NCI-H2196 (cell line): ENCODE measurements at regions not wholly inside any gene's neighbourhood (a gene's known extent, or its start where the extent isn't known, plus 50 kb on each side); places are given as distances from the start of the nearest gene placed in this dataset.
A peak's percentile ranks its signal among the peaks of the same experiment; 100 is the strongest.
"Not testable (repeated sequence)": the region's sequence is repeated elsewhere in the genome, so short reads cannot be mapped to it uniquely, and the experiment has no call there.

ENCODE experiments used
- DNase-seq: peaks from one replicate; lab custom pipeline; 2025; ENCODE audit not compliant: unreplicated experiment; lab: John Stamatoyannopoulos, UW

GRCh38 chr1:196160066-196160795 is 448.0 kb downstream of the KCNT2 start:
- DNase-seq: no peak

- DNase-seq: no peak
These were observed 452.7 kb downstream of the KCNT2 start for GRCh38 chr1:196155586-196155985.

GRCh38 chr1:196152975-196153374 is 455.3 kb downstream of the KCNT2 start:
- DNase-seq: no peak

- DNase-seq: peak; percentile 30
These were observed 456.2 kb downstream of the KCNT2 start for GRCh38 chr1:196152086-196152485.

- DNase-seq: peak; percentile 45
These were observed 459.8 kb downstream of the KCNT2 start for GRCh38 chr1:196148367-196148970.

GRCh38 chr1:196147530-196147929 is 460.7 kb downstream of the KCNT2 start:
- no peak for DNase-seq

- DNase-seq: not testable (repeated sequence)
These were observed 463.1 kb downstream of the KCNT2 start for GRCh38 chr1:196145151-196145550.

- DNase-seq: no peak
These were observed 463.7 kb downstream of the KCNT2 start for GRCh38 chr1:196144588-196144987.

- no peak for DNase-seq
These were observed 464.5 kb downstream of the KCNT2 start for GRCh38 chr1:196143602-196144342.

GRCh38 chr1:196142111-196142640 is 466.1 kb downstream of the KCNT2 start:
- DNase-seq: no peak

GRCh38 chr1:196136396-196136795 is 471.8 kb downstream of the KCNT2 start:
- DNase-seq: no peak

- no peak for DNase-seq
These were observed 476.5 kb downstream of the KCNT2 start for GRCh38 chr1:196131691-196132090.

- DNase-seq: no peak
These were observed 479.4 kb downstream of the KCNT2 start for GRCh38 chr1:196128835-196129234.

GRCh38 chr1:196121181-196121580 is 487.1 kb downstream of the KCNT2 start:
- no peak for DNase-seq

GRCh38 chr1:196115646-196116045 is 492.6 kb downstream of the KCNT2 start:
- no peak for DNase-seq

- no peak for DNase-seq
These were observed 494.0 kb downstream of the KCNT2 start for GRCh38 chr1:196114193-196114592.

GRCh38 chr1:196108990-196109389 is 499.2 kb downstream of the KCNT2 start:
- not testable (repeated sequence) for DNase-seq

GRCh38 chr1:196105901-196106300 is 502.3 kb downstream of the KCNT2 start:
- DNase-seq: no peak

- DNase-seq: no peak
These were observed 505.4 kb downstream of the KCNT2 start for GRCh38 chr1:196102826-196103225.

- no peak for DNase-seq
These were observed 510.2 kb downstream of the KCNT2 start for GRCh38 chr1:196098000-196098399.

- DNase-seq: no peak
These were observed 513.4 kb downstream of the KCNT2 start for GRCh38 chr1:196094821-196095220.
